ENCODE measurements at regions not wholly inside any gene's neighbourhood (a gene's known extent, or its start where the extent isn't known, plus 50 kb on each side); places are given as distances from the start of the nearest gene placed in this dataset.

DNA sequence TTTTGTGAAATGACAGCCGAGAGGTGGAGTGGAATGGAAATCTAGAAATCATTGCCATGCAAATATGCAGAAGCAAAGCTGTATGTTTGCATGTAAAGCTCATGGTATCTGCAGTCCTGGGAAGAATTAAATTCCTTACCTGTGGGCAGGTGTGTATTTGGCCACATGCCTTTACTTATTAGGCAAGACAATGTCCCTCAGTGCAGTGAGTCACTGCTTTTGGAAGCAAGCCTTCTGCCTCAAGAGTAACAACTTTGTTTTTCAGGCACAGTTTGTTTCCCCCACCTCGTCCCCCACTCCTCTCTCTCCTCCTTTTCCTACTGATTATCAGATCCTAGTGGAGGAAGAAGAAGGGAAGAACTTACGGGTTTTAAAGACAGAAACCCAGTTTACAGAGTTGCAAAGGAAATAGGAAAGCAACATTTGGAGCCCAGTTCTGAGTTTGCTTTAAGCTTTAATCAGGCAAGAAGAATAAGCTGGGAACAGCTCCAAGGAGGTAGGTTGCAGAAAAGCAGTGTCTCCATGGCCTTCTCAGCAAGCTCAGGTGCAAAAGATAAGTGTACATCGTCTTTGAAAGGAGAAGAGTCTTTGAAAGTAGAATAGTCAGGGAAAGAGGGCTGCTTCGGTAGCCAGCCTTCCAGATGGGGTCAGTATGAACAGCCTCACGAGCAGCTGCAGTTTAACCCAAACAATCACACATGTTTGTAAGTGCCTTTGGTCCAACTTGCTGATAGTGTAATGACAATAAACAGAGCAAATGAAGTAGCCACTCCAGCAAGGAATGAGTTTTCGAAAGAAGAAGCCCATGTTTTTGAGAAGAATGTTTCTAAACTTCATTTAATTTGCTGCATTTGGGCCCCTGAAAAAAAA, 190.1 kb downstream of the KLF5 start:
- in situ Hi-C loops (cut with MboI; ENCODE audit: low sequenced_read_pairs), result no loop called here

DNA sequence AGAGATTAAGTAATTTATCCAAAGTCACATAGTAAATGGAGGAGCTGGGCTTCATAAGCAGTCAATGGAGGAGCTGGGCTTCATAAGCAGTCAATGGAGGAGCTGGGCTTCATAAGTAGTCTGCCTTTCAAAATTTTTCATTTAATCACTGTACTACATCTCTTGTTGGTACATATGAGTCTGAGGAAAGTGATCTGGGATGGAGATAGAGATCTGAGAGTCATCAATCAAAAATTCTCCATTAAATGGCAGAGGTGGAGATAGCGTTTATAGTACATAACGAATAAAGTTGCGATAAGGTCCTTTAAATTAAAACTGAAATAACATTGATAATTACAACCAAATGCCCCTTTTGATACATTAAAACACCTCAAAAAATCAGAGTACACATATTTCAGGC, 189.3 kb downstream of the KLF5 start:
- in situ Hi-C loops (cut with MboI; ENCODE audit: low sequenced_read_pairs), result no loop called here

GRCh38 chr13:73245246-73245645, 186.4 kb downstream of the KLF5 start:
- in situ Hi-C loops (cut with MboI; ENCODE audit: low sequenced_read_pairs), result no loop called here

GRCh38 chr13:73244467-73244866, 185.7 kb downstream of the KLF5 start:
- in situ Hi-C loops (cut with MboI; ENCODE audit: low sequenced_read_pairs), result no loop called here

GRCh38 chr13:73242515-73243015, 183.8 kb downstream of the KLF5 start:
- in situ Hi-C loops (cut with MboI; ENCODE audit: low sequenced_read_pairs), result no loop called here

GRCh38 chr13:73240193-73240592, 181.4 kb downstream of the KLF5 start:
- in situ Hi-C loops (cut with MboI; ENCODE audit: low sequenced_read_pairs), result no loop called here

DNA sequence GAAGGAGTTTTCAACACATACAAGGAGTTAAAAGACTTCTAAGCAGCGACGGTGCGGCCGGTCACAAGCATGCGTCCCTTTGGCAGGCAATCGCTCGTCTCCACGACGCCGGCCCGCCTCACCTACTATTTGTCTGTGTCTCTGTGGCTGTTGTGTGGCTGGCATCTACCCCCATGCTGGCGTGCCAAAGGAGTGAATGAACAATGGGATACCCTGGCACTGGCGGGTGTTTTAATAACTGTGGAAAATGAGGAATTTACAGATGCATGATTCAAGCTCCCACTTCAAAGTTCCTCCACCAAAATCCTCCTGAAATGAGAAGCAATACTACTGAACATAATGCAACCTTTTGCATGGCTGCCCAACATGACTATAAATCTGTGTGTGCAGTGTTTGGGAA, 176.6 kb downstream of the KLF5 start:
- in situ Hi-C loops (cut with MboI; ENCODE audit: low sequenced_read_pairs), result no loop called here

DNA sequence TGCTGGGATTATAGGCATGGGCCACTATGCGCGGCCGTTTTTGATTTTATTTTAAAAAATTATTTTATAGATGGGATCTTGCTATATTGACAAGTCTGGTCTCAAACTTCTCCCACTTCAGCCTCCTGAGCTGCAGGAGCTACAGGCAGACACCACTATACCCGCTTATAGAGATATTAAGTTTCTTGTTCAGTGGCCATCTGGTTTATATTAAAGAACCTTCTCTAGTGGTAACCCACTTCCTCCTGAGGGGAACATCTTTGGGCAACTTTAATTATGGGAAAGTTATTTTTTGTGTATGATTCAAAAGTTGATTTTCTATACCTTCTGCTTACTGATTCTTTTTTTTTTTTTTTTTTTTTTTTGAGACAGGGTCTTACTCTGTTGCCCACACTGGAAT, 172.7 kb downstream of the KLF5 start:
- in situ Hi-C loops (cut with MboI; ENCODE audit: low sequenced_read_pairs), result no loop called here

DNA sequence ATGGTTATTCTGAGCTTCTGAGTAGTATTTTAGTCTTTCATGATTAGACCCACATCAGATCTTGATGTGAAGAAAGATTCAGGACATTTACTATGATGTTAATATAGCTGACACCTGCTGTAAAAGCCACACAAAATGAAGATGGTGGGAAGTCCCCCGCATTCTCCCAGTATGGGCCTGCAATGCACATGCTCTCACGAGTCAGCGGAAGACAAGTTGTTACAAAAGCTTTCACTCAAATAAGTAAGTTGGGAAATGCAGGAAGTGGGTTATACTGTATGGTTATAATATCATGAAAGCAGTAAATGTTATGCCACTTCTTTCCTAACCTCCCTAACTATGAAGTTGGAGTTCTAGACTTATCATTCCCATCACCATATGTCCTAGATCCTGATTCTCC, 171.9 kb downstream of the KLF5 start:
- in situ Hi-C loops (cut with MboI; ENCODE audit: low sequenced_read_pairs), result no loop called here

DNA sequence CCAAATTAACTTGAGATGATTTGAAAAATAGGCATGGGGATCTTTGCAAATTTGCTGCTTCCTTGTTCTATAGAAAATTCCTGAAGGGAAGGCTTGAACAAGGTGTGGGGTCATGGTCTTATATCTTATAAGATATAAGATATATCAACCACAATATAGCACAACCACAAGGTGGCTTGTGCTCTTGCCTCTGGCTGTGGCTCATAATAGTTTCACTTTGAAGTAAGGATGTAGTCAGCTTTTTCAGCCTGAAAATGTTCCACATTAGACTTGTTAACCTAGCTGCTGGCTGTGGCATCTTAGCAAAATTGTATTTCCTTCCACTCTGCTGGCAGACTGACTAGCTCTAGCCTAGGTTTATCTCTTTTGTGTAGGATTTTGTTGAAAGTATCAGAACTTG, 169.7 kb downstream of the KLF5 start:
- in situ Hi-C loops (cut with MboI; ENCODE audit: low sequenced_read_pairs), result no loop called here

GRCh38 chr13:73225990-73226389, 167.2 kb downstream of the KLF5 start:
- in situ Hi-C loops (cut with MboI; ENCODE audit: low sequenced_read_pairs), result no loop called here

DNA sequence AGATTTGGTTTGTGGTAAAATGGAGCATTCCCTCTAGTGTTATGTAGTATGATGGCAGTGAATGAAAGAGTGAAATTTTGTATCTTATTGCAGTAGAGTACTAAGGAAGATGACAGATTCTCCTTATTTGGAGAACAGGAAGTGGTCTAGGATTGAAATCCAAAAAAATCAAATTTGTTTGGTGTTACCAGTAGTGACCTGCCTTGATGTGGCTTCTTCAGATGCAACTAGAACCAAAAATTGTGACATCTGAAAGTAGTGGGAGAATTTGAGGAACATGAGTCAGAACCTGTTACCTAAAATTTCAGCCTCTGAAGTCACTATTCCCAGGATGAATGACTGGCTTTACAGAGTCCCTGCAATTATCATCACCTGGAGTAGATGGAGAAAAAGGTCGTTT, 165.9 kb downstream of the KLF5 start:
- in situ Hi-C loops (cut with MboI; ENCODE audit: low sequenced_read_pairs), result no loop called here

DNA sequence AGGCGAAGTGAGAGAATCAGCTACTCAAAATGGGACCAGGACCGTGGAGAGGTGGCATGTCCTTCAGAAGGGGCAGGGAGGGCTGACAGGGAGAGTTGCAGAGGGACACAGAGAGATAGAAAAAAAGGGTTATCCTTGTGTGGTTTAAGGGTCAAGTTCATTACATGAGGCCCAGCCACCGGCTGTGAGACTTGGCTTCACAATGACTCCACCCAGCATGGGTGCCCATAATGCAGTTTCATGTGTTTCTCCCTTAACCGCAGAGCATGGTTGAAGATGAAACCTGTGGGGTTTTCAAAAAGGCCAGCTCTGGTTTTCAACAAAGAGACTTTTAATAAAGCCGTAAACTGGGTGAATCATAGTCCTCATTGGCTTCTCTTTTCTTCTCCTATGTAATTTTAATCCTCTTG, 164.6 kb downstream of the KLF5 start:
- in situ Hi-C loops (cut with MboI; ENCODE audit: low sequenced_read_pairs), result no loop called here

DNA sequence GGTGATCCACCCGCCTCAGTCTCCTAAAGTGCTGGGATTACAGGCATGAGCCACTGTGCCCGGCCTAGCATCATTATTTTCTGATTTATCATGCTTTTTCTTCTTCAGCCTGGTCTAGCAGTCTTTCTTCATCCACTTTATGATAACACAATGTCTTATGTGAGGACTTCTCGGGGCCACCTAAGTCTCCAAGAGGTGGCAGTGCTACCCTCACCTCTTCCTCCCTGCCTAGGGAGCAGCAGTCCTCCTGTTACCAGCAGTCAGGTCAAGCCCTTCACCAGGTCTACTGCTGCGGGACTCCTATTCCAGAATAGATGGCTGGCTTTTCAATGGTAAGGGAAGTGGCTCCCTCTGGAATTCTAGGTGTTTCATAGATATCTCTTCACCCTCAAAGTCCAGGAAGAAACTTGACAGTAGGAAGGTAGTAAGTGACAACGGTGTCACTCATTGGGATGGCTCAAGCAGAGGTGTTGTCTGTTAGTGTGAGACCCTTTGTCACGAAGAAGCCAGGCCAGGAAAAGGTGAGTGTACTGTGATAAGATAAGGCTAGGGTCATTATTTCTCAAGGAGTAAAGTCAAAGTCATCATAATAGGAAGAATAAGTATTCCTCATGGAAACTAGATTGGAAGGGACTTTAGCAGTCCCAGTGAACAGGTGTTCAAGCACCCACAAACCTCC, 164.0 kb downstream of the KLF5 start:
- in situ Hi-C loops (cut with MboI; ENCODE audit: low sequenced_read_pairs), result no loop called here

GRCh38 chr13:73220966-73221720, 162.3 kb downstream of the KLF5 start:
- in situ Hi-C loops (cut with MboI; ENCODE audit: low sequenced_read_pairs), result no loop called here

DNA sequence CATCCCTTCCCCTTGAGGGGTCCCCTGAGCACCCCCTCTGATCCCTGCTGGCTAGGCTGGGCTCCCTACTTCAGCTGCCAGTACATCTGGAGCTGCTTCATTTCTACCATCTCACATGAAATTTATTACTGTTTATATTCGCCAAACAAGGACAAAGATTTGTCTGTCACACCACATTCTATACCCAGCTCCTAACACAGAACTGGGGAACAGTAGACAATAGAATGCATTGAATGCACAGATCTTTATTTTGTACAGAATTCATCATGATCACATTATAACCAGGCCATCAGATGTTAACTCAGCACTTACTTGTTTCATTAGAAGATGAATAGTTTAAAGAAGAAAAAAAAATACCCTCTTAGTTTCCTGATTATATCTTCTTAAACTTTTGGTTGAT, 159.4 kb downstream of the KLF5 start:
- in situ Hi-C loops (cut with MboI; ENCODE audit: low sequenced_read_pairs), result no loop called here

DNA sequence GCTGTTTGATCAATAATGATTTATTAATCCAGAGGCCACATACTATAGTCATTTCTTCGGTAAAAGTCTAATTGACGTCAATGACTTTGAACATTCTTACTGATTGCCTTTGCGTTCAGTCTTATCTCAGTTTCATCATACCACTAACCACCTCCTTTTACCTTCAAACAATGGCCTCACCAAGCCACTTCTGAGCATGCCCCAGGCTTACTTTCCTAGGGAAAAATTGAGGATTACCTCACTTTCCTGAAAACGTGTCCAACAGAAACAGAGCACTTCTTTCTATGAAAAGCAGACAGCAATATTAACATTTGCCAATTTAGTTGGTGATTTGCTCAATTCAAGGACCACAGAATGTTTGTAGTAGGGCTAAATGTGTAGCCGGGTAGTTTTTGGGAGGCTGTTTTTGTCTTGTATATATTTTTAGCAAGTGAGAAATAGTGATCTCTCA, 157.6 kb downstream of the KLF5 start:
- in situ Hi-C loops (cut with MboI; ENCODE audit: low sequenced_read_pairs), result no loop called here

DNA sequence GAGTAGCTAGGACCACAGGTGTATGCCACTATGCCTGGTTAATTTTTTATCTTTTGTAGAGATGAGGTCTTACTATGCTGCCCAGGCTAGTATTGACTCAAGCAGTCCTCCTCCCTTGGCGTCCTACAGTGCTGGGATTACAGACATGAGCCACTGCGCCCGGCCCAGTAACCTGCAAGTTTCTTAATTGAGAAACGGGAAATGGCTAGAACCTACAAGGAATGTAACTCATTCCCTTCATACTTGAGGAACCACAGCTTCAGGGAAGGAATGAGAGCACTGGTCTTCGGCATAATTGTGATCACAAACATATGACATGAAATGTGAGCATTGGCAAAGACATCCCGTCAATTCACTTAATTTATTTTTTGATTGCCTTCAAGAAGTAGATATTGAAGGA, 157.0 kb downstream of the KLF5 start:
- in situ Hi-C loops (cut with MboI; ENCODE audit: low sequenced_read_pairs), result no loop called here

GRCh38 chr13:73212482-73212881, 153.7 kb downstream of the KLF5 start:
- in situ Hi-C loops (cut with MboI; ENCODE audit: low sequenced_read_pairs), result no loop called here

- in situ Hi-C loops (cut with MboI; ENCODE audit: low sequenced_read_pairs), result no loop called here
Observed at GRCh38 chr13:73210218-73210883, 151.5 kb downstream of the KLF5 start.

GRCh38 chr13:73204952-73205351, 146.1 kb downstream of the KLF5 start:
- in situ Hi-C loops (cut with MboI; ENCODE audit: low sequenced_read_pairs), result no loop called here

All from HL-60/S4 treated with retinoic acid at 250 ng/mL for 4 days and 3 days (cell line).